GM12874 (cell line): ENCODE measurements at regions not wholly inside any gene's neighbourhood (a gene's known extent, or its start where the extent isn't known, plus 50 kb on each side); places are given as distances from the start of the nearest gene placed in this dataset.

Experiments
- CTCF ChIP-seq: IDR thresholded peaks from 2 replicates; pipeline ENCODE4 v1.5.1; 2011; ENCODE audit warnings: low read depth, mild to moderate bottlenecking, control low read depth, low read length, moderate library complexity; ENCODE audit not compliant: insufficient read depth

GRCh38 chr2:54054774-54055173 is 60.6 kb upstream of the ACYP2 start:
- no peak for TF ChIP-seq CTCF

GRCh38 chr2:54054271-54054670 is 61.1 kb upstream of the ACYP2 start:
- TF ChIP-seq CTCF = no peak

GRCh38 chr2:54053830-54054229 is 61.6 kb upstream of the ACYP2 start:
- no peak for TF ChIP-seq CTCF

GRCh38 chr2:54052825-54053718 is 62.3 kb upstream of the ACYP2 start:
- TF ChIP-seq CTCF = peak; percentile 50; the same call in 1 of the 2 replicates

- TF ChIP-seq CTCF = no peak
These were observed 65.0 kb upstream of the ACYP2 start for GRCh38 chr2:54050445-54050844.

GRCh38 chr2:54049365-54049764 is 66.0 kb upstream of the ACYP2 start:
- no peak for TF ChIP-seq CTCF

- TF ChIP-seq CTCF = no peak
These were observed 67.2 kb upstream of the ACYP2 start for GRCh38 chr2:54048117-54048785.
